K562 (cell line): ENCODE measurements at regions not wholly inside any gene's neighbourhood (a gene's known extent, or its start where the extent isn't known, plus 50 kb on each side); places are given as distances from the start of the nearest gene placed in this dataset.

Experiments
- DACH1 ChIP-seq: fragments of 450-650 bp; IDR thresholded peaks from 2 replicates; pipeline ENCODE4 v1.6.1; 2018; ENCODE audit not compliant: partially characterized antibody
- DMBX1 ChIP-seq: fragments of 250-450 bp; sonication (Bioruptor Pico); IDR thresholded peaks from 2 replicates; pipeline ENCODE4 v1.8.0; 2022; ENCODE audit warnings: inconsistent platforms, mild to moderate bottlenecking, moderate library complexity, borderline replicate concordance
- EGR1 ChIP-seq: fragments of 450-650 bp; conservative IDR thresholded peaks from 2 replicates; pipeline ENCODE4 v1.6.1; 2017; ENCODE audit warnings: mild to moderate bottlenecking
- KHSRP ChIP-seq: fragments of 450-650 bp; IDR thresholded peaks from 2 replicates; pipeline ENCODE4 v1.6.1; 2017
- POLR2AphosphoS5 ChIP-seq: IDR thresholded peaks from 2 replicates; pipeline ENCODE4 v1.6.1; 2011; ENCODE audit warnings: mild to moderate bottlenecking, low read depth, low read length, moderate library complexity; ENCODE audit not compliant: control insufficient read depth, insufficient read depth
- SREBF2 ChIP-seq: sonication (generic); formaldehyde crosslinking; IDR thresholded peaks from 2 replicates; pipeline ENCODE4 v1.4.0; 2020; ENCODE audit warnings: mild to moderate bottlenecking, missing genetic modification reagents
- YY1 ChIP-seq, 3 experiments: IDR thresholded peaks; 2 replicates each; pipeline ENCODE4 v1.6.1; 2011; ENCODE audit warnings: low read length in 2 of 3, mild to moderate bottlenecking in 2 of 3, moderate library complexity in 2 of 3, borderline replicate concordance in 1 of 3, control low read depth in 1 of 3, low read depth in 1 of 3; ENCODE audit not compliant: insufficient read depth in 3 of 3, insufficient replicate concordance in 2 of 3, control insufficient read depth in 1 of 3, insufficient read length in 1 of 3; ENCODE audit errors: extremely low read depth in 1 of 3
- ZNF274 ChIP-seq: IDR thresholded peaks from 2 replicates; pipeline ENCODE4 v1.6.1; 2011; ENCODE audit warnings: low read depth, mild to moderate bottlenecking, low read length, moderate library complexity, borderline replicate concordance
- TF ChIP-seq, protein P1 (sequence below): fragments of 450-650 bp; IDR thresholded peaks from 2 replicates; pipeline ENCODE4 v1.6.1; 2016; ENCODE audit warnings: low read depth, mild to moderate bottlenecking, moderate library complexity
- TF ChIP-seq, protein P2 (sequence below), 3 experiments: IDR thresholded peaks in 2 of 3; conservative IDR thresholded peaks in 1 of 3; 2 replicates each; pipeline ENCODE4 v1.5.1; 2011 to 2012; ENCODE audit warnings: low read length in 3 of 3, mild to moderate bottlenecking in 3 of 3, control low read depth in 2 of 3, improper control_type of control experiment in 1 of 3, inconsistent platforms in 1 of 3, low read depth in 1 of 3, mixed read lengths in 1 of 3, moderate library complexity in 1 of 3; ENCODE audit not compliant: insufficient read depth in 2 of 3
- TF ChIP-seq, protein P3 (sequence below): fragments of 450-650 bp; formaldehyde crosslinking; IDR thresholded peaks from 2 replicates; pipeline ENCODE4 v1.4.0; 2022; ENCODE audit warnings: missing genetic modification characterization

DNA sequence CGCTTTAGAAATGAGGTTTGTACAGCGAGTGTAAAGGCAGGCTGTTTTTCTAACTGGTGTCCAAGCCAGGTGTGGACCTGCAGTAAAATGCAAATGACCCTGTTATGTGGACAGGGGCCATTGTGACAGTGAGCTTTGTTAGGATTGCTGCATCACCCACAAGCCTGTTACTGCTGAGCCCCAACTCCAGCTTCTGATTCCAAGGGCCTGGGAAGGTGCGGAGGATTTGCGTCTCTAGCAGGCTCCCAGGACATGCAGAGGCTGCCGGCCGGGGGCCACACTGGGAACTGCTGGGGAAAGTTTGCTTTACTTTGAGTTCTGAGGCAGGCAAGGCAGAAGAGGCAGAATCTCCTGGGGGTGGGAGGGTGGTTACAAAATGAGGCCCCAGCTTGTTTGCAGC, 164.1 kb downstream of the GLI2 start:
- TF ChIP-seq KHSRP (no peak), EGR1 (no peak), YY1 (IDR thresholded peaks at IDR 0.05; ENCODE audit: borderline replicate concordance in 1 of 3, control insufficient read depth in 1 of 3, extremely low read depth in 1 of 3, insufficient read depth in 3 of 3, insufficient read length in 1 of 3, insufficient replicate concordance in 2 of 3, low read depth in 1 of 3, low read length in 2 of 3) (no peak), DMBX1 (CRISPR knock-in tag) (no peak), DACH1 (no peak), POLR2AphosphoS5 (no peak), SREBF2 (CRISPR knock-in tag) (no peak), ZNF274 (no peak)
- TF ChIP-seq, protein P1, sequence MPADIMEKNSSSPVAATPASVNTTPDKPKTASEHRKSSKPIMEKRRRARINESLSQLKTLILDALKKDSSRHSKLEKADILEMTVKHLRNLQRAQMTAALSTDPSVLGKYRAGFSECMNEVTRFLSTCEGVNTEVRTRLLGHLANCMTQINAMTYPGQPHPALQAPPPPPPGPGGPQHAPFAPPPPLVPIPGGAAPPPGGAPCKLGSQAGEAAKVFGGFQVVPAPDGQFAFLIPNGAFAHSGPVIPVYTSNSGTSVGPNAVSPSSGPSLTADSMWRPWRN = no peak
- TF ChIP-seq, protein P2, sequence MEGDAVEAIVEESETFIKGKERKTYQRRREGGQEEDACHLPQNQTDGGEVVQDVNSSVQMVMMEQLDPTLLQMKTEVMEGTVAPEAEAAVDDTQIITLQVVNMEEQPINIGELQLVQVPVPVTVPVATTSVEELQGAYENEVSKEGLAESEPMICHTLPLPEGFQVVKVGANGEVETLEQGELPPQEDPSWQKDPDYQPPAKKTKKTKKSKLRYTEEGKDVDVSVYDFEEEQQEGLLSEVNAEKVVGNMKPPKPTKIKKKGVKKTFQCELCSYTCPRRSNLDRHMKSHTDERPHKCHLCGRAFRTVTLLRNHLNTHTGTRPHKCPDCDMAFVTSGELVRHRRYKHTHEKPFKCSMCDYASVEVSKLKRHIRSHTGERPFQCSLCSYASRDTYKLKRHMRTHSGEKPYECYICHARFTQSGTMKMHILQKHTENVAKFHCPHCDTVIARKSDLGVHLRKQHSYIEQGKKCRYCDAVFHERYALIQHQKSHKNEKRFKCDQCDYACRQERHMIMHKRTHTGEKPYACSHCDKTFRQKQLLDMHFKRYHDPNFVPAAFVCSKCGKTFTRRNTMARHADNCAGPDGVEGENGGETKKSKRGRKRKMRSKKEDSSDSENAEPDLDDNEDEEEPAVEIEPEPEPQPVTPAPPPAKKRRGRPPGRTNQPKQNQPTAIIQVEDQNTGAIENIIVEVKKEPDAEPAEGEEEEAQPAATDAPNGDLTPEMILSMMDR (IDR thresholded peaks at IDR 0.05 in 2 of 3, conservative IDR thresholded peaks at IDR 0.05 in 1 of 3; ENCODE audit: insufficient read depth in 2 of 3, low read depth in 1 of 3, low read length in 3 of 3) = no peak
- TF ChIP-seq, protein P3, sequence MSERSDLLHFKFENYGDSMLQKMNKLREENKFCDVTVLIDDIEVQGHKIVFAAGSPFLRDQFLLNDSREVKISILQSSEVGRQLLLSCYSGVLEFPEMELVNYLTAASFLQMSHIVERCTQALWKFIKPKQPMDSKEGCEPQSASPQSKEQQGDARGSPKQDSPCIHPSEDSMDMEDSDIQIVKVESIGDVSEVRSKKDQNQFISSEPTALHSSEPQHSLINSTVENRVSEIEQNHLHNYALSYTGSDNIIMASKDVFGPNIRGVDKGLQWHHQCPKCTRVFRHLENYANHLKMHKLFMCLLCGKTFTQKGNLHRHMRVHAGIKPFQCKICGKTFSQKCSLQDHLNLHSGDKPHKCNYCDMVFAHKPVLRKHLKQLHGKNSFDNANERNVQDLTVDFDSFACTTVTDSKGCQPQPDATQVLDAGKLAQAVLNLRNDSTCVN = no peak
